NCI-H2171 (cell line): ENCODE measurements at regions not wholly inside any gene's neighbourhood (a gene's known extent, or its start where the extent isn't known, plus 50 kb on each side); places are given as distances from the start of the nearest gene placed in this dataset.
"Not testable (repeated sequence)": the region's sequence is repeated elsewhere in the genome, so short reads cannot be mapped to it uniquely, and the experiment has no call there.

ENCODE experiments used
- DNase-seq: peaks from one replicate; lab custom pipeline; 2025; lab: John Stamatoyannopoulos, UW

DNA sequence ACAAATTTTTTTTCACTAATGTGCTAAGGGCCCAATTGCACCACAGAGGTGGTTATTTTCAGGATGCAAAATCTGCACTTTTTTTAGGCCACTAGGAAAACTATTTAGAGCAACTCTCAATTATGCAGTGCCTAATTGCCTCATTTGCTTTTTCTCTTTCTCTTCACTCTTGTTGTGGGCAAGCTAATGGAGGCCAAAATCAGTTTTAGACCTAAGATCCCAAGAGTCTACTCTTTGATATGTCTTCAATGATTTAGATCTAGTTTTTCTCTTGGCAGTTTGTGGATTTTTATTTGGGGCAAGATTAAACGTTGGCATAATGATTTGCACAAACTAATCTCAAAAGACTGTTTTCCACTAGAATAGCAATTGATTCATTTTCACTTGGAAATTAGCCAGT lies 1996.9 kb downstream of the LRRC4C start:
- no peak for DNase-seq

DNA sequence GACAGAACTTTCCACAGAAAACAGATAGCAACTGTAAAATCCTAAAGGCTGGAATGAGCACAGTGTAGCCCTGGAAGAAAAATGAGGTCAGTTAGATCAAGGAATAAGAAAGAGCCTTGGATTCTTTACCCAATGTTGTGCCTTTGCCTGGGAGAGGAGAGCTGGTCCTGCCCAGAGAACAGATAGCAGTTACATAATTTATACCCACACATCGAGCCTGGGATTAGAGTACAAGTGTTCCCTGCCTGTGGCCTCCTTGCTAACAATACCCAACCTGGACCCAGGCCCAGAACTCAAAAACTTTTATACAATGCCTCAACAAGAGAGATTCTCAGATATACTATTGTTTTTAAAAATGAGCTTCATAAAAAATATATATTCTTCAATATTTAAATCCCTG lies 1998.4 kb downstream of the LRRC4C start:
- no peak for DNase-seq

DNA sequence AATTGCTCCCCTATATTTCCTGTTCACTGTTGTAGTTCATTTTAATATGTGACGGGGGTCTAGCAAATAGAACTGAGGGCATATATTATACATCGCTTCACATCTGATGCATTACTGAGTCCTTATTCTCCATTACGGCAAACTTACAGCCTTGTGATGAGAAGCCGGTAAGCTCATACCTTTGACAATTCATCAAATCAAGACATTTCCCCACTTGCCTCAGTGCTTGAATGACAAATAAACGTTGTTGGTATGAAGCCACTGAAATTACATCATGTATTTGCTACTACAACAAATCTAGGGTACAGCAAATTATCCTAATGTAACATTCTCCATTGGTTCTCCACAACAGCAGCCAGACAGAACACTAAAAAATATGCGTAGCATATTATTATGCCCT lies 1999.8 kb downstream of the LRRC4C start:
- DNase-seq, result no peak

DNA sequence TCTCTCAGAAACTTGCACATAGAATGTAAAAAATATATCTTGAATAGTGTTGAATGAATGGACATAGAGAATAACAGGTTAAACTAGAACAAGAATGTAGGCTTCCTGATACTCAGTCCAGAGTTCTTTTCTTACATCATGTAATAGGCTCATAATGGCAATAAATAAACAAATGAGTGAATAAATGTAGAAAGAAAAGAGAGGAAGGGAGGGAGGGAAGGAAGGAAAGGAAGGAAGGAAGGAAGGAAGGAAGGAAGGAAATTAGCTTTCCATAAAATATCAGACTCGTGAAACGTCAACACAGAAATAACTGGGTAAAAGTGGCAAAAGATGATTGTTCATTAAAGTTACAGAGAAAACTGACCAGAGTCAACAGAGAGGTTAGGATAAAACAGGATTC lies 2001.0 kb downstream of the LRRC4C start:
- no peak for DNase-seq

DNA sequence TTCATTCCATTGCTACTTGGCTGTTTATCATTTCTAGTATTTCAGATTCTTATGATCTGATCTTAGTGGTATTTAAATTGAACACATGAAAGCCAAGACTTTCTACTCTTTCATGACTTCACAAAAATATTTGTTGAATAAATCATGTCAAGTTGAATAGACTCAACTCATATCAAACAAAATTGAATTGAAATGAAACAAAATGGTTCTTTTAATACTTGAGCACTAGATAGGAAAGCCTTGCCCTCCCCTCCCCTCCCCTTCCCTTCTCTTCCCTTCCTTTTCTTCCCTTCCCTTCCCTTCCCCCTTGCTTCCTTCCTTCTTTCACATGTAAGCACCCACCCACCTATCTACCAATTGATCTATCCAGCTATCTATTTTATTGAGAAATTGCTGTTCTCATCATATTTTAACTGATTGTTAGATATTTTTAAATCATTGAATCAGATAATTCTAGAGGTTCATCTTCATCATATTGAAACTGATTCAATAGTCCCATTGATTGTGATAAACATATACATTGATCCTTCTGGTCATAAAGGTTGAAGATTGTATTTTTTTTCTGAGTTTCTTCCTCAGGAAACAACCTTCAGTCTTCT lies 2015.9 kb downstream of the LRRC4C start:
- DNase-seq, result no peak

DNA sequence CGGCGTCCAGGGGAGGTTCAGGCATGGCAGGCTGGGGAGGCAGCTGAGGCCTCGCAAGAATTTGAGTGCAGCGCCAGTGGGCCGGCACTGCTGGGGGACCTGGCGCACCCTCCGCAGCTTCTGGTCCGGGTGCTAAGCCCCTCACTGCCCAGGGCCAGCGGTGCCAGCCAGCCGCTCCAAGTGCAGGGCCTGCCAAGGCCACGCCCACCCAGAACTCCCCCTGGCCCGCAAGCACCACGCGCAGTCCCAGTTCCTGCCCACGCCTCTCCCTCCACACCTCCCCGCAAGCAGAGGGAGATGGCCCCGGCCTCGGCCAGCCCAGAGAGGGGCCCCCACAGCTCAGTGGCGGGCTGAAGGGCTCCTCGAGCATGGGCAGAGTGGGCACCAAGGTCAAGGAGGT lies 2017.3 kb downstream of the LRRC4C start:
- no peak for DNase-seq

DNA sequence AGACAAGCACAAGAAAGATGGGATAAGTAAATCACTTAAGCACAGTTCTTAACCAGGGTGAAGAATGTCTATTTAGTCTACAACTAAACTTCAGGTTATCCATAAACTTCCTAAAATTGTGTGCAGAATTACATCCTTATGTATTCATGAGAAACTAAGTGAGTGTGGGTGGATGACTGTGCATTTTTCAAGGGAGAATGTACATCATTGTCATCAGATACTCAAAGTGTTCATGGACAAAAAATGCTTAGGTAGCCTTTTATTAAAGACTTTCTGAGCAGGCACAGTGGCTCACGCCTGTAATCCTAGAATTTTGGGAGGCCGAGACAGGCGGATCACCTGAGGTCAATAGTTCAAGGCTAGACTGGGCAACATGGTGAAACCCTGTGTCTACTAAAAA lies 2023.8 kb downstream of the LRRC4C start:
- no peak for DNase-seq

DNA sequence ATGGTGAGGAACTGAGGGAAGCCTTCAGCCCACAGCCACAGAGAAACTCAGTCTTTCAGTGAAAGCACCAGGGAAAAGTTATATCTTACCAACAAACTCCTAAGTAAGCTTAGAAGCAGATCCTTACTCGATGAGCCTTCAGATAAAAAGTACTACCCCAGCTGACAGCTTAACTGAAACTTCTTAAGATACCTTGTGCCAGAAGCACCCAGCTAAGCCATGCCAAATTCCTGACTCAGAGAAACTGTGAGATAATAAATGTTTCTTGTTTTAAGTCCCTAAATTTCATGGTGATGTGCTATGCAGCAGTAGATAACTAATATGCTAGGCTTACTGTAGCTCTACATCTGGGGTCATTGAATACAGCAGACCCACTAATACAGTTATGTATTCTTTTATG lies 2025.0 kb downstream of the LRRC4C start:
- no peak for DNase-seq

DNA sequence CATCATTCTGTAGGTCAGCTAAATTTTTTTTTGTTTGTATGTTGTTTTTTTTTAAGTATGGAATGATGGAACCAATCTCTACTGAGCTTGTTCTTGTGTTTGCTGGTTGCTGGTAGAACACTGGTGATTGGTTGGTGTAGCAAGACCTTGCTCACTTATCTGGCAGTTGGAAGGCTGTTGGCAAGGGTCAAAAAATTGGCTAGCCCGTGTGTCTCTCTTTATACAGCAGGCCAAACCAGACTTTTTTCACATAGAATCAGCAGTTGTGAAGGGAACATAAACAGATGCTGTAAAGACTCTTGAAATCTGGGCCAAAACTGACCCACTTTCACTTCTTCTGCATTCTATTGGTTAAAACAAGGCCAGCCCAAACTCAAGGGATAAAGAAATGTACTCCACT lies 2026.5 kb downstream of the LRRC4C start:
- no peak for DNase-seq

DNA sequence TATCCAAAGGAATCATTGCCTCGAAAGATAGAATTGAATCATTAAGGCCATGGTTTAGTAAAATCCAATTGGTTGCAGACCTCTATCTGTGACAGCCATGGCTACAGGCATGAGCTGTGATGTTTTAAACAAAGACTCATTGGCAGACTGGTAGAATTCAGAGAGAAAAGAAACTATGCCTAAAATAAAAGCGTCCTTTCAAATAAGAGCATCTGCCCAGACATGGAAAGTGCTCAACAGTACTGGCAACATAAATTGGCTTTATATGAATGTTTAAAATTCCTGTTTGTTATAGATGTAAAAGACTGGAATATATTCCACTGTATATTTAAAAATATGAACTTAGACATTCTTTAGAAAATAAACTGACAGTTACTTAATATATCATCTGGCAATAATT lies 2034.2 kb downstream of the LRRC4C start:
- no peak for DNase-seq

DNA sequence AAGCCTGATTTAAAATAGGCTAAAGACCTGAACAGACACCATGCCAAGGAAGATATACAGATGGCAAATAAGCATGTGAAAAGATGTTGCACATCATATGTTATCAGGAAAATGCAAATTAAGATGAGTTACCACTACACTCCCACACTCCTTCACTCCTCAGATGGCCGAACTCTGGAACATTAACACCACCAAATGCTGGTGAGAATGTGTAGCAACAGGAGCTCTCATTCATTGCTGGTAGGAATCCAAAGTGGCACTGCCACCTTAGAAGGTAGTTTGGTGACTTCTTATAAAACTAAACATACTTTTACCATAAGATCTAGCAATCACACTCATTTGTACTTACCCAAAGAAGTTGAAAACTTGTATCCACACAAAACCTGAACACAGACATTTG lies 2047.3 kb downstream of the LRRC4C start:
- DNase-seq, result no peak

DNA sequence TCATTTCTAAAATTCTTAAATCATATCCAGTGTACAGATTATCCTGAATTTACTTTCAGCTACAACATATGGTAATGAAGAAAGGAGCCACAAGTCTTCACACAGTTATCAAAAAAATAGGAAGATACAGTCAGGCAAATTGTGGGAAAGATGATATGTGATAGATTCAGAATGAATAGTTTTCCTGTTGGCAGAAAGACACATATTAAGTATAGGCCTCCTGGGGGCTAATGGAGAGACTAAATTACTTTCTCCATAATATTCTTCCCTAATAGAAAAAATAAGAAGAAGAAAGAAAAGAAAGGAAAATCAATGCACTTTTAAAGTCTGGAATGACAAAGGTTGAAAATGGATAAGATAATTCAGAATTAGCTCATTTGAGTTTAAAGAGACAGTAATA lies 2073.5 kb downstream of the LRRC4C start:
- no peak for DNase-seq

DNA sequence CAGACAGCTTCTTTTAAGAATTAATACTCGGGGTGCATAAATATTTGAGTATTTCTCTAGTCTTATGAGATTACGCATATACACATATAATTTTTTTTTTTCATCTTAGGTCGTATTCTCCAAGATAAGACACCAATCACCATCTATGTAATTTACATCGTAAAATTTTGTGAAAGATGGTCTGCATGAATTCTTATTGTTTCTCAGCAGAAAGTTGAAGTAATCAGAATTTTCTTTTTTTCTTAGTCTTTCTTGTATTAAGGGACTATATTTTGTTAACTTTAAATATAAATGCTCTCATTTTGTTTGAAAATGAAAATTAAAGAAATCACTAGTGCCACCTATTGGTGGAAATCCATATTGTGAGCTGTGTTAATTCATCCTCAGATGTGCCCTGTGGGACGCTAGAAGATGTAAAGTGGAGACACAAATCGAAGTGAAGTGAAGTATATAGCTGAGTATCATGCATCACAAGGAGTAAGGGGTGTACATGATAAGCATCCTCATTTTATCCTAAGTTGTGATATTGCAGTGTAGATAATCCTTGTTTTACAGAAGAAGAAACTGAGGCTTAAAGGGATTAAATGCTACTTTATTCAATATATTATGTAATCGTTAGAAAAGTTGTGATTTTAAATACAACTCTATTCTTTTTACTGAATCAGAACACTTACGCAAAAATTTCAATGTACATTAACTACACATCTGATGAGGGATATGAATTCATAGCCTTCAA lies 2084.3 kb downstream of the LRRC4C start:
- no peak for DNase-seq

DNA sequence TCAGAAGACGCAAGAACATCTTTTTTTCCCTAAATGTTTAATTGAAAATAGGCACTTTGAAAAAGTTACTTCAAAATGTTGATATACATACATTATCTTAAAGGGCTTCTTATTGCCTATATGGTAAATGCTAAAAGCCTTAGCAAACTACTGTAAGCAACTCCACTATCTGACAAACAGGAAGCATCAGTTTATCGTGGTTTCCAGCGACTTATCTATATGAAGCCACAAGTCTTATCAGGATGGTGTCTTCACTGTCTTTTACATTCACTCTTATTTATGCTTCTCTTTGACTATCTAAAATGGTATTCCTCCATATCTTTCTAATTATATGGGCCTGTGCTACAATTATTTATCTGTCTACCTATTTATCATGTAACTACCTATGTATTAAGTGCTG lies 2091.9 kb downstream of the LRRC4C start:
- no peak for DNase-seq

DNA sequence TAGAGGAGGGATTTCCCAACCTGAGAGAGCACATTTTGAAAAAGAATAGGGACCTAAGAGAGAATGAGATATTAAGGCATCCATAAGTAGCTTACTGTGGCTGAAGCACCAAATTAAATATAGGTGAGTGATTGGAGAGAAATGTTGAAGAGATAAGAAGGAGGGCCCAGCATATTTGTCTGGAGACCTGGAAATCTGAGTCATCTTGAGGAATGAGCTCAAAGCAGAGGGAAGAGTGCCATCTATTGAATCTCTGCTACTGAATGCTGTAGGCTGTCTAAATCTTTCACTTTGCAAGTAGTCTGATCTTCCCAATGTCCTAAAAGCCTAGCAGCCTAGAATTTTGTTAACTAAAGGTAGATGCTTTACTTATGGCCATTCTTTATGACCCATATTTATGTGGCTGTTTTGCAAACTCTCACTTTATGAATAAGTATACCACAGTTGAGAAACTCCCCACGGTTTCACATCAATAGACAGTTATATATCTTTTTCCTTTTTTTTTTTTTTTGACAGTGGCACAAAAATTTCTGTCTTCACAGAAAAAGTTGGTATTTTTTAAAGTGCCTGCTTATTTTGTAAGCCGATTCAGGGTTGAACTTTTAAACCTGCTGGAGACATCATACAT lies 2093.5 kb downstream of the LRRC4C start:
- no peak for DNase-seq

DNA sequence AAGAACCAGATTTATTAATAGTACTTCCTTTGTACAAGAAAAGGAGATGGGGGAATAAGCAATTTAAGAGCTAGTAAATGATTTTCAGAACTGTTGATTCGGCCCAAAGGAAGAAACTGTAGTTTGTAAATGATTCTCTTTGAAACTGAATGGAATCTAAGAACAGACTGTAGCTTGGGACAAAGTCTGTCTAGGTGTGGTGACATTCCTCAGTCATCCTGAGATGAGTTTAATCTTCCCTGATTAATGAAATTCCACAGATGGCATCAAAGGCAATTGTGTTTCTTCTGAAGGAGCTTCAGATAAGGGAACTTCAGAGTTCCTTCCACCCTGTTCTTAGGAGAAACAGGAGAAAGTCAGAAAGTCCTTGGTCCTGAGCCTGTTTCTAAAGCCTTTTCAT lies 2095.9 kb downstream of the LRRC4C start:
- no peak for DNase-seq

DNA sequence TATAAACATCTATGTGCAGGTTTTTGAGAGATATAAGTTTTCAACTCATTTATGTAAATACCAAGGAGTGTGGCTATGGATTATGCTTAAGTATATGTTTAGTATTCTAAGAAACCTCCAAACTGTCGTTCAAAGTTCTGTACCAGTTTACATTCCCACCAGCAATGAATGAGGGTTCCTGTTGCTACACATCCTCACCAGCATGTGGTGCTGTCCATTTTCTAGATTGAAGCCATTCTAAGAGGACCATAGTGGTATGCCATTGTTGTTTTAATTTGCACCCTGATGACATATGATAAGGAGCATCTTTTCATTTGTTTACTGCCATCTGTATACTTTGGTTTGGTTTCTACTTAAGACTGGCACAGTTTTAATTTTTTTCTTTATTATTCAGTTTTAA lies 2097.9 kb downstream of the LRRC4C start:
- DNase-seq, result no peak

DNA sequence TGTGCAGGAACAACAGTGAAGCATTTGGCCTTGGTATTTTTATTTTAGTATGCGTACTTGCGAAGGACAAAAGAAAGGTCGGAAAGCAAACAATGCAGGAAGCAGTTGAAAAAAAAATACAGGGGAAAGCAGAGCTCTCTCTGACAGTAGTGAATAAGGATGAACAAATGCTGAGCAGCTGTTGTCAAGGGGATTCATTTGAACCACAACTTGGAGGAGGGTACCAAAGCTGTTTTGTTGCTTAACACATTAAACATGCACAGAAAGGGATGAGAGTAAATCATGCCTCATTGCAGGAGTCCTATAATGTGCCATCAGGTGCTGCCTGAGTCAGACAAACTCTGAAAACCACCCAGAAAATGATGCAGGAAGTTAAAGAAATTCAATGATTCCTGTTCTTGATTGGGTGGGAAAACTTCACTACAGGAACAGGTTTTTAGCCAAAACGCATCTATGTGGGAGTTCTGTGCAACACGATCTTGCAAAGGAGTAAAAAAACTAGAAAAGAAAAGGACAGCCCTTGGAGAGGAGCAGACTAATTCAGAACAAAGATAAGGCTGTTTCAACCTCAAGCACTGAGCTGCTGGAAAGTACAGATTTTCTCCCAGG lies 2113.5 kb downstream of the LRRC4C start:
- no peak for DNase-seq

DNA sequence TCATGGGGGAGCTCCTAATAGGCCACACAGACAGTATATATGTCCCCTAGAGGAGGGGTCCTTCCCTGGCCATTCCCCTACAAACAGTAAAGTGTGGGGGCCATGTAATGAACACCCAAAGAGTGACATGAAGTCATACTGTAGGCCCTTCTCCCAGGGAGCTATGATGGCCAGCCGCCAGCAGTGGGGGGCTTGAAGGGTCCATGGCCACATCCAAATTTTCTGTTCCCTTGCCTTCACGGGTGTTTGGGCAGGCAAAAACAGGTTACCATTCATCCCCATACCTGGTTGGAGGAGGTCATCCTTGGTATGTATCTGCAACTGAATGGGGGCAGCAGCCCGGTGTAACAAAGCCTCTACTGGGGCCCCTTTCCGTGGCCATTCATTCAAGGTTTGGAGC lies 2118.0 kb downstream of the LRRC4C start:
- no peak for DNase-seq

DNA sequence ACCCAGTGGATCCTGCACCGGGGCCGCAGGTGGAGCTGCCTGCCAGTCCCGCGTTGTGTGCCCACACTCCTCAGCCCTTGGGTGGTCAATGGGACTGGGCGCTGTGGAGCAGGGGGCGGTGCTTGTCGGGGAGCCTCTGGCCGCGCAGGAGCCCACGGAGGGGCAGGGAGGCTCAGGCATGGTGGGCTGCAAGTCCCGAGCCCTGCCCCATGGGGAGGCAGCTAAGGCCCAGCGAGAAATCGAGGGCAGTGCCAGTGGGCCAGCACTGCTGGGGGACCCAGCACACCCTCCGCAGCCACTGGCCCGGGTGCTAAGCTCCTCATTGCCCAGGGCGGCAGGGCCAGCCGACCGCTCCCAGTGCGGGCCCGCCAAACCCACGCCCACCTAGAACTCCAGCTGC lies 2126.4 kb downstream of the LRRC4C start:
- DNase-seq, result not testable (repeated sequence)

DNA sequence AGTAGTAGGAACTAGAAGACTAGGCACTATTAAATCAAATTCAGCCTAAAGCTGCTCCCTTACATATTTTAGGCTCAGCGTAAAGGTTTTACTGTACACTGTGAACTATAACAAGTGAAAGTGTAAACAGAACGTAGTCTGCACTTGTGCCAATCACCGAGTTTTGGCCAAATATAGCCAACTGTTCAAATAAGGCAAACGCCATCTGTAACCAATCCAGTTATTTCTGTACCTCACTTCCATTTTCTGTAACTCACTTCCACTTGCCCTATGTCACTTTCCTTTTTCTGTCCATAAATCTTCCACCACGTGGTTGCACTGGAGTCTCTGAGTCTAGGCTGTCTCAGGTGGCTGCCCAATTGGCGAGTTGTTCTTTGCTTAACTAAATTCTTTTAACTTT lies 2132.2 kb downstream of the LRRC4C start:
- no peak for DNase-seq

DNA sequence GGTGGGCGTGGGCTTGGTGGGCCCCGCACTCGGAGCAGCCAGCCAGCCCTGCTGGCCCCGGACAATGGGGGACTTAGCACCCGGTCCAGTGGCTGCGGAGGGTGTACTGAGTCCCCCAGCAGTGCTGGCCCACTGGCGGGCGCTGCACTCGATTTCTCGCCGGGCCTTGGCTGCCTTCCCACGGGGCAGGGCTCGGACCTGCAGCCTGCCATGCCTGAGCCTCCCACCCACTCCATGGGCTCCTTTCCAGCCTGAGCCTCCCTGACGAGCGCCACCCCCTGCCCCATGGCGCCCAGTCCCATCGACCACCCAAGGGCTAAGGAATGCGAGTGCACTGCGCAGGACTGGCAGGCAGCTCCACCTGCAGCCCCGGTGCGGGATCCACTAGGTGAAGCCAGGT lies 2147.6 kb downstream of the LRRC4C start:
- DNase-seq, result not testable (repeated sequence)

DNA sequence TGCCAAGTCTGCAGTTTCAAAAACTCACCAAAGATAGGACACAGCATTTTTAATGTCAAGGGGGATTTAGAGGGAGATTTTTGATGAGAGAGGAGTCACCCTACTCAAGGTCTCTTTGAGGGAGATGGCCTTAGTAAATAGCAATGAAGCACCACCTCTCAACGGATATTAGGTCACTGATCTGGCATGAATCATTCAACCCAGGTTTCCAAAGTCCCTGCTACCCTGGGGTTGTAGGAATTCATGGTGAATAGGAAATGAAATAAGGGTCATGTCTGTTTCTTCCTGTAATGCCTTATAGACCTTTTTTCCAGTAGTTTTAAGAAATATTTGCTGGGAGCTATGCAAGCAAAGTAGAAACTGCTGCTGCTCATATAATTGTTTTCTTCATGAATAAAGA lies 2154.9 kb downstream of the LRRC4C start:
- DNase-seq, result no peak
